HG02610 (cell line): ENCODE measurements at regions not wholly inside any gene's neighbourhood (a gene's known extent, or its start where the extent isn't known, plus 50 kb on each side); places are given as distances from the start of the nearest gene placed in this dataset.
A peak's percentile ranks its signal among the peaks of the same experiment; 100 is the strongest.
"Not testable (repeated sequence)": the region's sequence is repeated elsewhere in the genome, so short reads cannot be mapped to it uniquely, and the experiment has no call there.

Source experiments
- ATAC-seq: cut with Tn5 transposase; IDR thresholded peaks from one replicate; pipeline ENCODE4 v1.9.1; 2021; ENCODE audit warnings: mild to moderate bottlenecking, moderate library complexity; ENCODE audit not compliant: unreplicated experiment

DNA sequence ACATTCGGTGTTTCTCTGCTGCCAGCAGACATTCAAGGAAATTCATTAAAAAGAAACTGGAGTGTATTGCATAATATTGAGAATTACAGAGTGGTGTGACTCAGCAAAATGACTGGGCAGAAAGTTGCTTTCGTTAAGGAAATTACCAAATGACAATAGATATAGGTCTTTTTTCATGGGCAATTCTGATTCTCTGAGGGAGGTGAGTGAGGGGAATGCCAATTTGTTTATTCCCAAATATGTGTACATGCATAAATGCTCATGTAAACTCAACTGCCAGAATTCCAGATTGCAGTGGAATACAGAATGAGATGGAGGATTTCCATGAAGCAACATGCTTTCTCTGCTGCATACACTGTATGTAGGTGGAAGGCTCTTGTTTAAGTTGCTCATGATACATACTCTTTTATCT is 1730.1 kb downstream of the SLITRK5 start:
- peak; percentile 69 for ATAC-seq

DNA sequence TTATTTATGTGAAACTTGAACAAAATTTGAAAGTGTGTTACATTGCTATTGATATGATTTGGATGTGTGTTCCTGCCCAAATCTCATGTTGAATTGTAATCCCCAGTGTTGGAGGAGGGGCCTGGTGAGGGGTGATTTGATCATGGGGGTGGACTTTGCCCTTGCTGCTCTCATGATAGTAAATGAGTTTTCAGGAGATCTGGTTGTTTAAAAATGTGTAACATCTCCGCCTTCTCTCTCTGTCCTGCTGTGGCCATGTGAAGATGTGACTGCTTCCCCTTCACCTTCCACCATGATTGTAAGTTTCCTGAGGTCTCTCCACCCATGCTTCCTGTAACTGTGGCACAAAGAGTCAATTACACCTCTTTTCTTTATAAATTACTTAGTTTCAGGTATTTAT is 1731.0 kb downstream of the SLITRK5 start:
- no peak for ATAC-seq

GRCh38 chr13:89406096-89406495 is 1734.9 kb downstream of the SLITRK5 start:
- not testable (repeated sequence) for ATAC-seq

DNA sequence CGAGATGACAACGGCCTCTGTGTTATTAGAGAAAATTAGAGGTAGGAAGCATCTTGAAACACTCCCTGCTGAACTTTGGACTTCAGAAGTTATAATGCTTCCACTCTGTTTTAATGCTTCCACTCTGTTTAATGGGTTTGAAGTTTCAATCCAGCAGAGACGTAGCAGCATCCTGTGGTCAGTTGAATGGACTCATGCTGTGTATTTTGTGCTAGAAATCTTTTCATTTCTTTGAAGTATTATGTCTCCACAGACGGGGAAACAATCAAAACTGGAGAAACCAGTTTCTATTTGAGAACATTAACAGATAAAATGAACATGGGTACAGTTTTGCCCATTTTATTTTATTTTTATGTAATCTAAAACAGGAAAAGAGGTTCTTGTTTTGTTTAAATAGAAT is 1736.2 kb downstream of the SLITRK5 start:
- no peak for ATAC-seq

DNA sequence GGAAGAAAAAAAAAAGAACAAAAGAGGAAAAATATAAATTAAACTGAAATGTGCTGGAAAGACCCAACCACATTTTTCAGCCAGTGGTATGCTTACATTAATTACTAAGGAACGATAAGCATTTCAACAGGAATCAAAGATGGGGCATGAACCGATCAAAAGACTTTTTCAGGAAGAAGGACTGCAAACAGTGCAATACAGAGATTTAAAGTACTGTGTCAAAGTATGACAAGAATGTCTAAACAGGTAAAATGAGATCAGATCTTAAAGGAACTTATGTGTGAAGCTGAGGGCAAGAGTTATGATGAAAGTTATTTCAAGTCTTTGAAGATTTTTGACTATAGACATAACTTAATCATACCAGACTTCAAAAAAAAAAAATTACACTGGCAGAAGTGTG is 1761.8 kb downstream of the SLITRK5 start:
- no peak for ATAC-seq

DNA sequence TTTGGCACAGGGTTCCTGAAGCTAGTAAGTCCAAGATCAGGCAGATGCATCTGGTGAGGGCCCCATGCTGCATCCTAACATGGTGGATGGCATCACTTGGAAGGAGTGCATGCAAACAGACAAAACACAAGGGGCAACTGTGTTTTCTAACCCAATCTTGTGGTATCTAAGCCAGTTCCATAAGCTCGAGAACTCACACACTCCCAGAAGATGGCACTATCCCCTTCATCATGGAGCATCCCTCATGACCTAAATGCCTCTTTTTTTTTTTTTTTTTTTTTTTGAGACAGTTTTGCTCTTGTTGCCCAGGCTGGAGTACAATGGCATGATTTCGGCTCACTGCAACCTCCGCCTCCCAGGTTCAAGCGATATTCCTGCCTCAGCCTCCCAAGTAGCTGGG is 1763.5 kb downstream of the SLITRK5 start:
- not testable (repeated sequence) for ATAC-seq

DNA sequence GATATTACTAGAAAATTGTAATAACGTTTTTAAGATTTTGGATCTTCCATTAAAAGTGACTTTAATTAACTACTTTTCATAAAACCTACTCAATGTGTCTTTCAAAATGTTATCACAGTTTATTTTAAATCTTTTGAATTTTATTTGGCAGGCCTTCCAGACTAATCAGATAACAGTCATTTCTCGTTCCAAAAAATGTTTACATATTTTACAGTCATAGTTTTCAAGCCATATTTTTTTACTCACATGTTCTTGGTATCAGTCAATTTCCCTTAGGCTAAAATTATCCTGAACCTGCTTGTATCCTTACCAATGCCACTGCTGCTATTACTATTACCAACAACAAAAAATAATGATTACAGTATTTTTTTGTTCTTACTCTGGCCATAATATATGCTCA is 1783.5 kb downstream of the SLITRK5 start:
- ATAC-seq: no peak

DNA sequence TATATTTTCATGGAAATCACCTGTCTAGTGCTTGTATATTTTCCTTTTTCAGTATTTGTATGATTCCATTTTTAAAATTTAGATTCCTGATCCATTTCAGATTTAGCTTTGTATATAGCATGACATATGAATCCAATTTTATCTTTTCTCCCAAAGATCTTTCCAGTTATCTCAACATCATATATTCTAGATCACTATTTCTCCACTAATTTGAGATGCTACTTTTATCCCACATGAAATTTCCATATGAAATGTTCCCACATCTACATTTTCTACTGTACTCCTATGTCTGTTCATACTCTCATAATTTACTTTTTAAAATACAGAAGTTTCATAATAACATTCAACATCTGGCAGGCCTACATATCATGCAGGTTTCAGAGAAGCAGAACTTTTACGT is 1784.1 kb downstream of the SLITRK5 start:
- no peak for ATAC-seq

DNA sequence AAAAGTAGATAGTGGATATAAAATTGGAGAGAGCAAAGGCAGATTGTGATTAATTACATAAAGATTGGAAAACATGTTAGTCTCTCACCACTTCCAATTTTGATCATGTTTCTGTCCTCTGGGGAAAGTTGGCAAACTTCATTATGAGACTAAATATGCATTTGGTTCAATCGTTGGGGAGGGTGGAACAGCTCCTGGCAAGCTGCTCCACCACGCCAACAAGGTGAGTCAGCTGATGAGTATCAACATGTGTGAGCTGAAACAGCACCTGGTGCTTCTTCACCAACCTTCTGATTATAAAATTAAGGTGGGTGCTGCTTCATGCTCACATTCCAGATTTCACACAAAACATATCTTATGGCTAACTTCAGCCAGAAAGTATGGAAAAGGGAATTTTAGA is 1784.6 kb downstream of the SLITRK5 start:
- ATAC-seq: no peak

GRCh38 chr13:89457977-89458376 is 1786.8 kb downstream of the SLITRK5 start:
- no peak for ATAC-seq

- no peak for ATAC-seq
Observed at GRCh38 chr13:89458456-89458855, 1787.3 kb downstream of the SLITRK5 start.

GRCh38 chr13:89460895-89461294 is 1789.7 kb downstream of the SLITRK5 start:
- not testable (repeated sequence) for ATAC-seq

- peak; percentile 99 for ATAC-seq
Observed at GRCh38 chr13:89465366-89465765, 1794.2 kb downstream of the SLITRK5 start.

- ATAC-seq: no peak
Observed at GRCh38 chr13:89468081-89468480, 1796.9 kb downstream of the SLITRK5 start.

DNA sequence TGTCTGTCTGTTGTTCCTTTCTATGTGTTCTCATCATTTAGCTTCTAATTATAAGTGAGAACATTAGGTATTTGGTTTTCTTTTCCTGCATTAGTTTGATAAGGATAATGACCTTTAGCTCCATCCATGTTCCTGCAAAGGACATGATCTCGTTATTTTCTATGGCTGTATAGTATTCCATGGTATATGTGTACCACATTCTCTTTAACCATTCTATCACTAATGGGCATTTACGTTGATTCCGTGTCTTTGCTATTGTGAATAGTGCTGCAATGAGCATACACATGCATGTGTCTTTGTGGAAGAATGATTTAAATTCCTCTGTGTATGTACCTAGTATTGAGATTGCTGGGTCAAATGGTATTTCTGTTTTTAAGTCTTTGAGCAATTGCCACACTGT is 1799.7 kb downstream of the SLITRK5 start:
- no peak for ATAC-seq

DNA sequence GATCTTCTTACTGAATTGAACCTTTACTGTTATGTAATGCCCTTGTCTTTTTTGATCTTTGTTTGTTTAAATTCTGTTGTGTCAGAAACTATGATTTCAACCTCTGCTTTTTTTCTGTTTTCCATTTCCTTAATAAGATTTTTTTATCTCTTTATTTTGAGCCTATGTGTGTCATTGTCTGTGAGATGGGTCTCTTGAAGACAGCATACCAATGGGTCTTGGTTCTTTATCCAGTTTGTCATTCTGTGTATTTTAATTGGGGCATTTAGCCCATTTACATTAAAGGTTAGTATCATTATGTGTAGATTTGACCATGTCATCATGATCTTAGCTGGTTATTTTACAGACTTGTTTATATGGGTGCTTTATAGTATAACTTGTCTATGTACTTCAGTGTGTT is 1803.3 kb downstream of the SLITRK5 start:
- no peak for ATAC-seq

GRCh38 chr13:89486065-89486464 is 1814.9 kb downstream of the SLITRK5 start:
- no peak for ATAC-seq

GRCh38 chr13:89486709-89487108 is 1815.5 kb downstream of the SLITRK5 start:
- no peak for ATAC-seq

DNA sequence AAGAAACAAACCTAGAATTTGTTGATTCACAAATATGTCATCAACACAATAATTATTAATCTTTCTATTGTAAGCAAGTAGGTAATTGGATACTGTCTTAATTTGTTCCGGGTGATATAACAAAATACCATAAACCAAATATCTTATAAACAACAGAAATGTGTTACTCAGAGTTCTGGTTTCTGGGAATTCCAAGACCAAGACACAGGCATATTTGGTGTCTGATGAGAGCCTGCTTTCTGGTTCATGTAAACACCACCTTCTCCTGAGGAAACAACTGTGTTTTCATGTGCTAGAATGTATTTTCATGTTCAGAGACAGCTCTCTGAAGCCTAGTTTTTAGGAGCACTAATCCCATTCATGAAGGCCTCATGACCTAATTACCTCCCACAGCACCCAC is 1819.5 kb downstream of the SLITRK5 start:
- ATAC-seq: no peak

DNA sequence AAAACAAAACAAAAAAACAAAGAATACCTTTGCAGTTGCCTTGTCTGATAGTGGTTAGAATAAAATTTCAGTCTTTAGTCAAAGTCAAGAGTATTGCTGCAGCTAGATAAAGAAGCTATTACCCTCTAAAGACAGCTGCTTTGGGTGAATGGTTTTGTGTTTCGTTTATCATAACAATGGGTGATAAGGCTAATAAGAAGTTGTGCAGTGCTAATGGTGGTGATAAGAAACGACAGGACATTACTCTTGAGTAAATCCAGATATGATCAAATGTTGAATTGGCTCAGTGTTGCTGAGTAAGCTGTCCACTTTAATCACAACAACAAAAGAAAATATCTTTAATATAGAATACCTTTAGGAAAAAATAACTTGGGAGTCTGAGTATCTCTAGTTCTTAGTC is 1825.3 kb downstream of the SLITRK5 start:
- no peak for ATAC-seq

DNA sequence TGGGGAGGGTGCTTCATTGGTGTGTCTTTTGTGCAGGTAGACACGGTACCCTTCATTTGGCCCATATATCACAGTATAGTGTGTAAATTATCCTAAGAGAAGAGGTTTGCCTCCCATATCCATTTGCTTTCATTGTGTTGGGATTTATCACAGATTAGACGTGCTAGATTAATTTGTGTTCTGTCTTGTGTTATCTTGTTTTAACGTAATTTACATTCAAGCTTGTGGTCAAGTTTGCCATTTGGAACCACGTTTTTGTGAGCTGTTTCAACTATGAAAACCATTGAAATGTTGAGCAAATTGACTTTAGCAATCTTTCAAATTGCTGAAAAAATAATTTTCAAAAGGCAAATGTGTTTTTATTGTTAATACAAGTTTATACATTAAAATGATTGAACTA is 1826.5 kb downstream of the SLITRK5 start:
- no peak for ATAC-seq

DNA sequence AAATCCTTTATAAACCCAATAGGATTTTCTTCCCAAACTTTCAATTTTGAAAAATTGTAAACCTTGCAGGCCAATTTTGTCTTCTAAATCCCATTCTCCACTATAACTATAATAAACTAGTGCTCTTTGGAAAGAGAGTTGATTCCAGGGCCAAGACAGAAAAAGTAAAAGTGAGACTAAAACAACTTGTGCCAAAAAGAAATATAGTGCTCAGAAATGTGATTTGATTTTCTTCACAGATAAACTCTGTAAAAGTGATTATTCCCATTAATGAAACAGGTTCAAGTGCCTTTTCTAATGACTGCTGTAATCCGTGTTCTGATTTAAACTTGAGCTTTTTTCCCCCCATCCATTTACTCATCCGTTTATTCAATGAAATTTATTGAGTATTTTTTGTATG is 1831.1 kb downstream of the SLITRK5 start:
- ATAC-seq: no peak

DNA sequence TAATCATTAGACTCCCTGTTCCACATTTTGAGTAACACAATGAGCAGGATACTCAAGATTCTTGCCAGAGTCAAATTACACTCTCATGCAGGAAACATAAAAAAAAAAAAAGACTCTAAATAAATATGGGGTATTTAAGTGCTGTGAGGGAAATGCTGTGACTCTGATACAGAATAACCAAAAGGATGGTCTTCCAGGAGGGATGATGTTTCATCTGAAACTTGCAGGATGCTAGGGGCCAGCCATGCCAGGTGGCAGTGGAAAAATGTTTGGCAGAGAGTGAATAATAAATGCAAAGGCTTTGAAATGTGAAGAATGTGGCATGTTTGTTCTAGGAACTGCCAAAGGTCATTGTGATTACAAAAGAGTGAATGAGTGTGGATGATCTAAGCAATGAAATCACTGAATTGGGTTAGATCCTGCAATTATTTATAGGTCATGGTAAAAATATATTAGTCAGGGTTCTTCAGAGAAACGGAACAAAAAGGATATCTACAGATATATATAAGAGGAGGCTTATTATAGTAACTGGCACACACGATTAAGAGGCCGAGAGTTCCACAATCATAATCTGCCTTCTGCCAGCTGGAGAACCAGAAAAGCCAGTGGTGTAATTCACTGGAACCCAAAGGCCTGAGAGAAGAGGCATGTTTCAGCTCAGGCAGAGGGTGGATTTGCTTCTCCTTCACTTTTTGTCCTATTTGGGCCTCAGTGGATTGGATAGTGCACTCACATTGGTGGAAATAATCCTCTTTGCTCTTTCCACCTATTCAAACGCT is 1832.8 kb upstream of the MIR17HG start:
- ATAC-seq: no peak
